Adipocyte (in vitro differentiated cells): ENCODE measurements at regions not wholly inside any gene's neighbourhood (a gene's known extent, or its start where the extent isn't known, plus 50 kb on each side); places are given as distances from the start of the nearest gene placed in this dataset.
A peak's percentile ranks its signal among the peaks of the same experiment; 100 is the strongest.

Experiments used
- DNase-seq: peaks from one replicate; pipeline ENCODE4 v3.0.0-alpha.2; 2015; ENCODE audit warnings: low read depth
- H3K27me3 ChIP-seq: replicated peaks from 2 replicates; pipeline ENCODE4 v1.7.0; 2013; ENCODE audit warnings: mild to moderate bottlenecking, low read length, moderate library complexity; ENCODE audit not compliant: control insufficient read depth, insufficient read depth
- H3K36me3 ChIP-seq: 2 replicates; pipeline ENCODE4 v1.7.0; 2013; ENCODE audit warnings: low read length, mild to moderate bottlenecking, moderate library complexity; ENCODE audit not compliant: control insufficient read depth, insufficient read depth, severe bottlenecking
- H3K4me1 ChIP-seq: 2 replicates; pipeline ENCODE4 v1.7.0; 2013; ENCODE audit warnings: mild to moderate bottlenecking, low read length, moderate library complexity; ENCODE audit not compliant: control insufficient read depth, insufficient read depth
- H3K4me3 ChIP-seq: 2 replicates; pipeline ENCODE4 v1.7.0; 2013; ENCODE audit warnings: mild to moderate bottlenecking, low read length, moderate library complexity
- H3K9ac ChIP-seq: 2 replicates; pipeline ENCODE4 v1.7.0; 2013; ENCODE audit warnings: mild to moderate bottlenecking, low read length, moderate library complexity
- H3K9me3 ChIP-seq: 2 replicates; pipeline ENCODE4 v1.7.0; 2013; ENCODE audit warnings: mild to moderate bottlenecking, low read length, moderate library complexity; ENCODE audit not compliant: control insufficient read depth

GRCh38 chr4:186876961-186877626 lies 153.4 kb upstream of the FAT1 start:
- Histone ChIP-seq H3K9ac (no peak overlapping the region), H3K4me1 (peaks cover 12% of the 10 kb centered on the region), H3K4me3 (no peak overlapping the region), H3K36me3 (no peaks in the 10 kb centered on the region), H3K27me3 (no peaks in the 10 kb centered on the region), H3K9me3 (peaks cover 8% of the 10 kb centered on the region)
- no peak for DNase-seq

- Histone ChIP-seq H3K4me3 (no peak overlapping the region), H3K4me1 (peaks cover 12% of the 10 kb centered on the region), H3K27me3 (no peaks in the 10 kb centered on the region), H3K9ac (no peak overlapping the region), H3K36me3 (no peaks in the 10 kb centered on the region), H3K9me3 (peaks cover 3% of the 10 kb centered on the region)
- DNase-seq, result peak; percentile 14
Observed at GRCh38 chr4:186878203-186878776, 154.6 kb upstream of the FAT1 start.

- Histone ChIP-seq H3K9ac (no peak overlapping the region), H3K27me3 (no peaks in the 10 kb centered on the region), H3K36me3 (no peaks in the 10 kb centered on the region), H3K4me3 (no peak overlapping the region), H3K9me3 (no peaks in the 10 kb centered on the region), H3K4me1 (peaks cover 12% of the 10 kb centered on the region)
- peak; percentile 42 for DNase-seq
Observed at GRCh38 chr4:186881521-186882220, 158.0 kb upstream of the FAT1 start.

- Histone ChIP-seq H3K4me1 (peaks cover 12% of the 10 kb centered on the region), H3K9ac (no peak overlapping the region), H3K27me3 (no peaks in the 10 kb centered on the region), H3K9me3 (no peaks in the 10 kb centered on the region), H3K4me3 (no peak overlapping the region), H3K36me3 (no peaks in the 10 kb centered on the region)
- no peak for DNase-seq
Observed at GRCh38 chr4:186882293-186882692, 158.6 kb upstream of the FAT1 start.

- no peaks in the 10 kb centered on the region for H3K36me3 ChIP-seq
- H3K9ac ChIP-seq, result no peak overlapping the region
- no peak for DNase-seq
- no peak overlapping the region for H3K4me3 ChIP-seq
- H3K9me3 ChIP-seq, result no peaks in the 10 kb centered on the region
- H3K27me3 ChIP-seq, result no peaks in the 10 kb centered on the region
- H3K4me1 ChIP-seq, result peaks cover 12% of the 10 kb centered on the region
Observed at GRCh38 chr4:186885289-186885688, 161.6 kb upstream of the FAT1 start.

GRCh38 chr4:186886759-186887158 lies 163.1 kb upstream of the FAT1 start:
- DNase-seq, result no peak
- Histone ChIP-seq H3K9me3 (no peaks in the 10 kb centered on the region), H3K4me3 (no peak overlapping the region)

GRCh38 chr4:186887291-186887700 lies 163.6 kb upstream of the FAT1 start:
- DNase-seq, result peak; percentile 20
- H3K4me3 ChIP-seq, result no peak overlapping the region

More at GRCh38 chr4:186886759-186887158, 163.1 kb upstream of the FAT1 start:
- H3K9ac ChIP-seq, result no peak overlapping the region
- H3K36me3 ChIP-seq, result no peaks in the 10 kb centered on the region
- H3K4me1 ChIP-seq, result peaks cover 2% of the 10 kb centered on the region
- H3K27me3 ChIP-seq, result no peaks in the 10 kb centered on the region

GRCh38 chr4:186887752-186888151 lies 164.1 kb upstream of the FAT1 start:
- Histone ChIP-seq H3K9ac (no peak overlapping the region), H3K36me3 (no peaks in the 10 kb centered on the region), H3K4me1 (no peaks in the 10 kb centered on the region), H3K9me3 (no peaks in the 10 kb centered on the region), H3K27me3 (no peaks in the 10 kb centered on the region), H3K4me3 (no peak overlapping the region)
- no peak for DNase-seq

More at GRCh38 chr4:186887291-186887700, 163.6 kb upstream of the FAT1 start:
- Histone ChIP-seq H3K4me1 (no peaks in the 10 kb centered on the region), H3K36me3 (no peaks in the 10 kb centered on the region), H3K9ac (no peak overlapping the region), H3K27me3 (no peaks in the 10 kb centered on the region), H3K9me3 (no peaks in the 10 kb centered on the region)

GRCh38 chr4:186889876-186890643 lies 166.4 kb upstream of the FAT1 start:
- no peaks in the 10 kb centered on the region for H3K27me3 ChIP-seq
- no peaks in the 10 kb centered on the region for H3K9me3 ChIP-seq
- no peak overlapping the region for H3K4me3 ChIP-seq
- no peak overlapping the region for H3K9ac ChIP-seq
- DNase-seq, result no peak
- no peaks in the 10 kb centered on the region for H3K4me1 ChIP-seq
- no peaks in the 10 kb centered on the region for H3K36me3 ChIP-seq

- H3K4me3 ChIP-seq, result no peak overlapping the region
- H3K9me3 ChIP-seq, result no peaks in the 10 kb centered on the region
- H3K9ac ChIP-seq, result no peak overlapping the region
- DNase-seq, result no peak
- no peaks in the 10 kb centered on the region for H3K36me3 ChIP-seq
- no peaks in the 10 kb centered on the region for H3K27me3 ChIP-seq
- no peaks in the 10 kb centered on the region for H3K4me1 ChIP-seq
Observed at GRCh38 chr4:186891859-186892486, 168.3 kb upstream of the FAT1 start.

- DNase-seq, result no peak
- no peaks in the 10 kb centered on the region for H3K36me3 ChIP-seq
- H3K4me3 ChIP-seq, result no peak overlapping the region
- peaks cover 14% of the 10 kb centered on the region for H3K4me1 ChIP-seq
- no peaks in the 10 kb centered on the region for H3K27me3 ChIP-seq
- H3K9ac ChIP-seq, result no peak overlapping the region
- no peaks in the 10 kb centered on the region for H3K9me3 ChIP-seq
Observed at GRCh38 chr4:186898367-186898766, 174.7 kb upstream of the FAT1 start.
